HG03469 (cell line): ENCODE measurements at regions not wholly inside any gene's neighbourhood (a gene's known extent, or its start where the extent isn't known, plus 50 kb on each side); places are given as distances from the start of the nearest gene placed in this dataset.
"Not testable (repeated sequence)": the region's sequence is repeated elsewhere in the genome, so short reads cannot be mapped to it uniquely, and the experiment has no call there.

Source experiments
- ATAC-seq: cut with Tn5 transposase; IDR thresholded peaks from one replicate; pipeline ENCODE4 v1.9.1; 2021; ENCODE audit warnings: mild to moderate bottlenecking, moderate library complexity, moderate number of reproducible peaks; ENCODE audit not compliant: unreplicated experiment

- no peak for ATAC-seq
These were observed 922.5 kb upstream of the MAN1A1 start for GRCh38 chr6:120272038-120272437.

GRCh38 chr6:120268256-120268655, 918.7 kb upstream of the MAN1A1 start:
- not testable (repeated sequence) for ATAC-seq

- no peak for ATAC-seq
These were observed 912.8 kb upstream of the MAN1A1 start for GRCh38 chr6:120262354-120262753.

GRCh38 chr6:120260636-120261035, 911.1 kb upstream of the MAN1A1 start:
- ATAC-seq: no peak

GRCh38 chr6:120254651-120255050, 905.1 kb upstream of the MAN1A1 start:
- no peak for ATAC-seq

GRCh38 chr6:120248451-120248850, 898.9 kb upstream of the MAN1A1 start:
- ATAC-seq: no peak

- ATAC-seq: no peak
These were observed 887.7 kb upstream of the MAN1A1 start for GRCh38 chr6:120237221-120237620.

- no peak for ATAC-seq
These were observed 880.4 kb upstream of the MAN1A1 start for GRCh38 chr6:120230008-120230407.

GRCh38 chr6:120228297-120228696, 878.7 kb upstream of the MAN1A1 start:
- ATAC-seq: no peak

GRCh38 chr6:120219339-120219738, 869.8 kb upstream of the MAN1A1 start:
- ATAC-seq: no peak

- no peak for ATAC-seq
These were observed 864.5 kb upstream of the MAN1A1 start for GRCh38 chr6:120214088-120214499.

- ATAC-seq: no peak
These were observed 862.6 kb upstream of the MAN1A1 start for GRCh38 chr6:120211955-120212792.

- ATAC-seq: no peak
These were observed 853.3 kb upstream of the MAN1A1 start for GRCh38 chr6:120202878-120203277.

- ATAC-seq: no peak
These were observed 851.3 kb upstream of the MAN1A1 start for GRCh38 chr6:120200853-120201252.

- no peak for ATAC-seq
These were observed 848.5 kb upstream of the MAN1A1 start for GRCh38 chr6:120198033-120198432.

GRCh38 chr6:120186080-120186479, 836.5 kb upstream of the MAN1A1 start:
- no peak for ATAC-seq

- no peak for ATAC-seq
These were observed 823.7 kb upstream of the MAN1A1 start for GRCh38 chr6:120173250-120173649.

GRCh38 chr6:120164531-120164930, 815.0 kb upstream of the MAN1A1 start:
- no peak for ATAC-seq

GRCh38 chr6:120157873-120158272, 808.3 kb upstream of the MAN1A1 start:
- ATAC-seq: no peak

GRCh38 chr6:120147071-120147871, 797.7 kb upstream of the MAN1A1 start:
- no peak for ATAC-seq

GRCh38 chr6:120141601-120142000, 792.0 kb upstream of the MAN1A1 start:
- no peak for ATAC-seq

- ATAC-seq: no peak
These were observed 787.9 kb upstream of the MAN1A1 start for GRCh38 chr6:120137492-120137891.
